Uterus (tissue), 2 donors: ENCODE measurements at regions not wholly inside any gene's neighbourhood (a gene's known extent, or its start where the extent isn't known, plus 50 kb on each side); places are given as distances from the start of the nearest gene placed in this dataset.

Experiments used
- CTCF ChIP-seq, 4 experiments: fragments of 200-600 bp in 2 of 4; fragments of 450-650 bp in 2 of 4; sonication (generic) in 2 of 4; IDR thresholded peaks; one replicate each; pipeline ENCODE4 v1.5.1; 2016 to 2019; ENCODE audit warnings: antibody characterized with exemption in 4 of 4, mild to moderate bottlenecking in 2 of 4, moderate library complexity in 1 of 4
- POLR2A ChIP-seq, 2 donors: fragments of 450-650 bp; IDR thresholded peaks; one replicate each; pipeline ENCODE4 v1.6.1; 2016; ENCODE audit warnings: antibody characterized with exemption in 2 of 2, mild to moderate bottlenecking in 1 of 2, moderate library complexity in 1 of 2

GRCh38 chr4:31964685-31965084, 1244.5 kb downstream of the PCDH7 start:
- TF ChIP-seq CTCF (IDR thresholded peaks at IDR 0.05) (no peak), POLR2A (IDR thresholded peaks at IDR 0.05) (no peak)
